Subcutaneous abdominal adipose tissue (tissue), 5 donors: ENCODE measurements at regions not wholly inside any gene's neighbourhood (a gene's known extent, or its start where the extent isn't known, plus 50 kb on each side); places are given as distances from the start of the nearest gene placed in this dataset.

Experiments used
- H3K27ac ChIP-seq: one replicate; pipeline ENCODE4 v1.7.0; 2013; ENCODE audit warnings: low read depth, mild to moderate bottlenecking, inconsistent platforms, low read length, moderate library complexity
- H3K27me3 ChIP-seq, 5 donors: one replicate each; pipeline ENCODE4 v1.7.0; 2013; ENCODE audit warnings: low read length in 5 of 5, inconsistent platforms in 1 of 5; ENCODE audit not compliant: control insufficient read depth in 5 of 5, insufficient read depth in 4 of 5
- H3K36me3 ChIP-seq, 5 donors: one replicate each; pipeline ENCODE4 v1.7.0; 2013; ENCODE audit warnings: low read length in 5 of 5; ENCODE audit not compliant: control insufficient read depth in 5 of 5, insufficient read depth in 5 of 5
- H3K4me1 ChIP-seq, 5 donors: one replicate each; pipeline ENCODE4 v1.7.0; 2013; ENCODE audit warnings: low read length in 5 of 5, mild to moderate bottlenecking in 3 of 5, moderate library complexity in 1 of 5; ENCODE audit not compliant: control insufficient read depth in 5 of 5, insufficient read depth in 5 of 5
- H3K4me3 ChIP-seq, 5 donors: one replicate each; pipeline ENCODE4 v1.7.0; 2013; ENCODE audit warnings: low read length in 5 of 5, low read depth in 1 of 5
- H3K9ac ChIP-seq, 5 donors: one replicate each; pipeline ENCODE4 v1.7.0; 2013; ENCODE audit warnings: low read length in 5 of 5, mild to moderate bottlenecking in 4 of 5, moderate library complexity in 3 of 5
- H3K9me3 ChIP-seq, 5 donors: one replicate each; pipeline ENCODE4 v1.7.0; 2013; ENCODE audit warnings: low read length in 5 of 5; ENCODE audit not compliant: control insufficient read depth in 5 of 5
- donor health status: healthy.
- donor health status: healthy.
- donor health status: healthy.
- donor health status: healthy.
- donor health status: healthy.

- H3K36me3 ChIP-seq: no peaks in the 10 kb centered on the region
- no peak overlapping the region for H3K9ac ChIP-seq
- no peaks in the 10 kb centered on the region for H3K4me1 ChIP-seq
- H3K27me3 ChIP-seq: no peaks in the 10 kb centered on the region
- no peaks in the 10 kb centered on the region for H3K9me3 ChIP-seq
- H3K4me3 ChIP-seq: no peak overlapping the region
- no peak overlapping the region for H3K27ac ChIP-seq
These were observed 151.7 kb upstream of the NMUR2 start for GRCh38 chr5:152556784-152557183.

- Histone ChIP-seq H3K36me3 (no peaks in the 10 kb centered on the region), H3K4me3 (no peak overlapping the region), H3K4me1 (no peaks in the 10 kb centered on the region), H3K9me3 (no peaks in the 10 kb centered on the region), H3K27ac (no peak overlapping the region), H3K27me3 (no peaks in the 10 kb centered on the region), H3K9ac (no peak overlapping the region)
These were observed 155.5 kb upstream of the NMUR2 start for GRCh38 chr5:152560512-152561137.

- H3K27me3 ChIP-seq: no peaks in the 10 kb centered on the region
- H3K9ac ChIP-seq: no peak overlapping the region
- H3K4me3 ChIP-seq: no peak overlapping the region
- H3K9me3 ChIP-seq: no peaks in the 10 kb centered on the region
- no peaks in the 10 kb centered on the region for H3K4me1 ChIP-seq
- no peaks in the 10 kb centered on the region for H3K36me3 ChIP-seq
- H3K27ac ChIP-seq: no peak overlapping the region
These were observed 162.9 kb upstream of the NMUR2 start for GRCh38 chr5:152568016-152568415.

GRCh38 chr5:152572812-152573211 is 167.7 kb upstream of the NMUR2 start:
- no peaks in the 10 kb centered on the region for H3K9me3 ChIP-seq
- H3K4me1 ChIP-seq: no peaks in the 10 kb centered on the region
- H3K27ac ChIP-seq: no peak overlapping the region
- H3K4me3 ChIP-seq: no peak overlapping the region
- no peaks in the 10 kb centered on the region for H3K36me3 ChIP-seq
- H3K27me3 ChIP-seq: no peaks in the 10 kb centered on the region
- no peak overlapping the region for H3K9ac ChIP-seq

- Histone ChIP-seq H3K4me1 (no peaks in the 10 kb centered on the region), H3K9ac (no peak overlapping the region), H3K4me3 (no peak overlapping the region), H3K27me3 (no peaks in the 10 kb centered on the region), H3K27ac (no peak overlapping the region), H3K36me3 (no peaks in the 10 kb centered on the region), H3K9me3 (peaks cover 0 to 9% (median 0%) of the 10 kb centered on the region in 5 donors)
These were observed 179.0 kb upstream of the NMUR2 start for GRCh38 chr5:152584103-152584502.

- H3K9ac ChIP-seq: no peak overlapping the region
- H3K4me1 ChIP-seq: no peaks in the 10 kb centered on the region
- no peak overlapping the region for H3K27ac ChIP-seq
- H3K9me3 ChIP-seq: peaks cover 0 to 2% (median 0%) of the 10 kb centered on the region in 5 donors
- H3K27me3 ChIP-seq: no peaks in the 10 kb centered on the region
- no peak overlapping the region for H3K4me3 ChIP-seq
- no peaks in the 10 kb centered on the region for H3K36me3 ChIP-seq
These were observed 187.3 kb upstream of the NMUR2 start for GRCh38 chr5:152592416-152592815.

- Histone ChIP-seq H3K9me3 (no peaks in the 10 kb centered on the region), H3K9ac (no peak overlapping the region), H3K4me3 (no peak overlapping the region), H3K4me1 (no peaks in the 10 kb centered on the region), H3K27me3 (no peaks in the 10 kb centered on the region), H3K27ac (no peak overlapping the region), H3K36me3 (no peaks in the 10 kb centered on the region)
These were observed 188.3 kb upstream of the NMUR2 start for GRCh38 chr5:152593388-152593787.

- no peaks in the 10 kb centered on the region for H3K4me1 ChIP-seq
- H3K36me3 ChIP-seq: no peaks in the 10 kb centered on the region
- H3K9me3 ChIP-seq: no peaks in the 10 kb centered on the region
- H3K9ac ChIP-seq: no peak overlapping the region
- no peaks in the 10 kb centered on the region for H3K27me3 ChIP-seq
- no peak overlapping the region for H3K4me3 ChIP-seq
- no peak overlapping the region for H3K27ac ChIP-seq
These were observed 190.3 kb upstream of the NMUR2 start for GRCh38 chr5:152595405-152595804.

- no peaks in the 10 kb centered on the region for H3K9me3 ChIP-seq
- H3K4me3 ChIP-seq: no peak overlapping the region
- H3K36me3 ChIP-seq: no peaks in the 10 kb centered on the region
- H3K27me3 ChIP-seq: no peaks in the 10 kb centered on the region
- no peak overlapping the region for H3K9ac ChIP-seq
- no peak overlapping the region for H3K27ac ChIP-seq
- H3K4me1 ChIP-seq: no peaks in the 10 kb centered on the region
These were observed 194.0 kb upstream of the NMUR2 start for GRCh38 chr5:152599096-152599495.

GRCh38 chr5:152601806-152602732 is 197.0 kb upstream of the NMUR2 start:
- Histone ChIP-seq H3K36me3 (no peaks in the 10 kb centered on the region), H3K9ac (no peak overlapping the region), H3K27me3 (no peaks in the 10 kb centered on the region), H3K9me3 (no peaks in the 10 kb centered on the region), H3K27ac (no peak overlapping the region), H3K4me3 (no peak overlapping the region), H3K4me1 (no peaks in the 10 kb centered on the region)
